ENCODE measurements at regions not wholly inside any gene's neighbourhood (a gene's known extent, or its start where the extent isn't known, plus 50 kb on each side); places are given as distances from the start of the nearest gene placed in this dataset.

GRCh38 chrX:39829965-39830364 is 267.8 kb downstream of the BCOR start:
- no peak overlapping the region for H3K27ac ChIP-seq
- no peak overlapping the region for H3K4me3 ChIP-seq
- no peak for DNase-seq (ENCODE audit: low spot score)
- TF ChIP-seq, protein P1, sequence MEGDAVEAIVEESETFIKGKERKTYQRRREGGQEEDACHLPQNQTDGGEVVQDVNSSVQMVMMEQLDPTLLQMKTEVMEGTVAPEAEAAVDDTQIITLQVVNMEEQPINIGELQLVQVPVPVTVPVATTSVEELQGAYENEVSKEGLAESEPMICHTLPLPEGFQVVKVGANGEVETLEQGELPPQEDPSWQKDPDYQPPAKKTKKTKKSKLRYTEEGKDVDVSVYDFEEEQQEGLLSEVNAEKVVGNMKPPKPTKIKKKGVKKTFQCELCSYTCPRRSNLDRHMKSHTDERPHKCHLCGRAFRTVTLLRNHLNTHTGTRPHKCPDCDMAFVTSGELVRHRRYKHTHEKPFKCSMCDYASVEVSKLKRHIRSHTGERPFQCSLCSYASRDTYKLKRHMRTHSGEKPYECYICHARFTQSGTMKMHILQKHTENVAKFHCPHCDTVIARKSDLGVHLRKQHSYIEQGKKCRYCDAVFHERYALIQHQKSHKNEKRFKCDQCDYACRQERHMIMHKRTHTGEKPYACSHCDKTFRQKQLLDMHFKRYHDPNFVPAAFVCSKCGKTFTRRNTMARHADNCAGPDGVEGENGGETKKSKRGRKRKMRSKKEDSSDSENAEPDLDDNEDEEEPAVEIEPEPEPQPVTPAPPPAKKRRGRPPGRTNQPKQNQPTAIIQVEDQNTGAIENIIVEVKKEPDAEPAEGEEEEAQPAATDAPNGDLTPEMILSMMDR (IDR thresholded peaks at IDR 0.05) = no peak

GRCh38 chrX:39830414-39830813 is 267.3 kb downstream of the BCOR start:
- DNase-seq (ENCODE audit: low spot score) = no peak
- TF ChIP-seq, protein P1 (IDR thresholded peaks at IDR 0.05) = no peak
- Histone ChIP-seq H3K4me3 (no peak overlapping the region), H3K27ac (no peak overlapping the region)

- no peak for DNase-seq (ENCODE audit: low spot score)
- TF ChIP-seq, protein P1 (IDR thresholded peaks at IDR 0.05) = no peak
- H3K4me3 ChIP-seq = no peak overlapping the region
- no peak overlapping the region for H3K27ac ChIP-seq
These were observed 265.5 kb downstream of the BCOR start for GRCh38 chrX:39832211-39832610.

DNA sequence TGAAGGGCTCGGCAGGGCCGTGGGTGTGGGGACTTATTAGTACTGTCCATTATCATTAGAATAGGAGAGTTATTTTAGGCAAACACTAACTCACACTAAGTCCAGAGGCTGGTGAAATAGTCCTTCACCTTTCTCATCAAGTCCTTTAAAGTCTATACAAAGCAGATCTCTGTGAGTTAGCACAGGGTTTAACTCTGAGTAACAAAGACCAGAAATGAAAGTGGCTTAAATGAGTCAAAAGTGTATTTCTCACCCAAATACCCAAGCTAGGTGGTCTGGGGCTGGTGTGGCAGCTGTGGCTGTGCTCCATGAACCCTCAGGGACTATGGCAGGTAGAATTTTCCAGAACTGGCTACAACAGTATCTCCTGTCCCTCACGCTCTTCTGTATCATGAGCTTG is 263.2 kb downstream of the BCOR start:
- no peak for DNase-seq (ENCODE audit: low spot score)
- H3K27ac ChIP-seq = no peak overlapping the region
- TF ChIP-seq, protein P1 (IDR thresholded peaks at IDR 0.05) = no peak
- no peak overlapping the region for H3K4me3 ChIP-seq

DNA sequence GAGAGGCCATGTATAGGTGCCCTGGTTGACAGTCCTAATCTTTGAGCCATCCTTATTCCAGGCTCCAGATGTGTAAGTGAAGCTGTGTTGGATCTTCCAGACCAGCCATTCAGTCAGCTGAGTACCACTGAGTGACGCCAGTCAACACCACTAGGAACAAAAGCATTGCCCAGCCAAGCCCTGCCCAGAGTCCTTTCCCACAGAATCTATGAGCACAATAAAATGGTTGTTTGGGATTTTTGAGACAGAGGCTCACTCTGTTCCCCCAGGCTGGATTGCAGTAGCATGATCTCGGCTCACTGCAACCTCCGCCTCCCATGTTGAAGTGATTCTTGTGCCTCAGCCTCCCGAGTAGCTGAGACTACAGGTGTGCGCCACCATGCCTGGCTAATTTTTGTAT is 262.5 kb downstream of the BCOR start:
- H3K4me3 ChIP-seq = no peak overlapping the region
- DNase-seq (ENCODE audit: low spot score) = no peak
- TF ChIP-seq, protein P1 (IDR thresholded peaks at IDR 0.05) = no peak
- no peak overlapping the region for H3K27ac ChIP-seq

- DNase-seq (ENCODE audit: low spot score) = no peak
- no peak overlapping the region for H3K4me3 ChIP-seq
- TF ChIP-seq, protein P1 (IDR thresholded peaks at IDR 0.05) = no peak
- H3K27ac ChIP-seq = no peak overlapping the region
These were observed 262.0 kb downstream of the BCOR start for GRCh38 chrX:39835776-39836175.

GRCh38 chrX:39836802-39837420 is 260.8 kb downstream of the BCOR start:
- no peak overlapping the region for H3K27ac ChIP-seq
- TF ChIP-seq, protein P1 (IDR thresholded peaks at IDR 0.05) = no peak
- no peak for DNase-seq (ENCODE audit: low spot score)
- H3K4me3 ChIP-seq = no peak overlapping the region

Data from coronary artery (tissue), 2 donors.